Epithelial cell of proximal tubule (primary cell): ENCODE measurements at regions not wholly inside any gene's neighbourhood (a gene's known extent, or its start where the extent isn't known, plus 50 kb on each side); places are given as distances from the start of the nearest gene placed in this dataset.

Experiments
- DNase-seq: peaks from one replicate; pipeline ENCODE4 v3.0.0-alpha.2; 2011; ENCODE audit warnings: low read depth
- H3K4me3 ChIP-seq: 2 replicates; pipeline ENCODE4 v1.5.1; 2011; ENCODE audit warnings: low read depth, mild to moderate bottlenecking, low read length
- CTCF ChIP-seq: conservative IDR thresholded peaks from 2 replicates; pipeline ENCODE4 v1.5.1; 2012; ENCODE audit warnings: low read depth, mild to moderate bottlenecking, low read length

- H3K4me3 ChIP-seq: no peak overlapping the region
- no peak for TF ChIP-seq CTCF
- no peak for DNase-seq
Observed at GRCh38 chr20:56968376-56969048, 297.9 kb downstream of the BMP7 start.

GRCh38 chr20:56974499-56975250, 291.8 kb downstream of the BMP7 start:
- no peak overlapping the region for H3K4me3 ChIP-seq
- peak; percentile 2 for DNase-seq
- TF ChIP-seq CTCF: peak; percentile 76

- TF ChIP-seq CTCF: no peak
- DNase-seq: no peak
- no peak overlapping the region for H3K4me3 ChIP-seq
Observed at GRCh38 chr20:56975838-56976237, 290.6 kb downstream of the BMP7 start.

- no peak for DNase-seq
- no peak overlapping the region for H3K4me3 ChIP-seq
- TF ChIP-seq CTCF: no peak
Observed at GRCh38 chr20:56976336-56976735, 290.1 kb downstream of the BMP7 start.

- no peak for DNase-seq
- TF ChIP-seq CTCF: no peak
- no peak overlapping the region for H3K4me3 ChIP-seq
Observed at GRCh38 chr20:56978475-56978874, 288.0 kb downstream of the BMP7 start.

GRCh38 chr20:56979125-56979524, 287.3 kb downstream of the BMP7 start:
- TF ChIP-seq CTCF: no peak
- no peak overlapping the region for H3K4me3 ChIP-seq
- no peak for DNase-seq
